ENCODE measurements at regions not wholly inside any gene's neighbourhood (a gene's known extent, or its start where the extent isn't known, plus 50 kb on each side); places are given as distances from the start of the nearest gene placed in this dataset.

DNA sequence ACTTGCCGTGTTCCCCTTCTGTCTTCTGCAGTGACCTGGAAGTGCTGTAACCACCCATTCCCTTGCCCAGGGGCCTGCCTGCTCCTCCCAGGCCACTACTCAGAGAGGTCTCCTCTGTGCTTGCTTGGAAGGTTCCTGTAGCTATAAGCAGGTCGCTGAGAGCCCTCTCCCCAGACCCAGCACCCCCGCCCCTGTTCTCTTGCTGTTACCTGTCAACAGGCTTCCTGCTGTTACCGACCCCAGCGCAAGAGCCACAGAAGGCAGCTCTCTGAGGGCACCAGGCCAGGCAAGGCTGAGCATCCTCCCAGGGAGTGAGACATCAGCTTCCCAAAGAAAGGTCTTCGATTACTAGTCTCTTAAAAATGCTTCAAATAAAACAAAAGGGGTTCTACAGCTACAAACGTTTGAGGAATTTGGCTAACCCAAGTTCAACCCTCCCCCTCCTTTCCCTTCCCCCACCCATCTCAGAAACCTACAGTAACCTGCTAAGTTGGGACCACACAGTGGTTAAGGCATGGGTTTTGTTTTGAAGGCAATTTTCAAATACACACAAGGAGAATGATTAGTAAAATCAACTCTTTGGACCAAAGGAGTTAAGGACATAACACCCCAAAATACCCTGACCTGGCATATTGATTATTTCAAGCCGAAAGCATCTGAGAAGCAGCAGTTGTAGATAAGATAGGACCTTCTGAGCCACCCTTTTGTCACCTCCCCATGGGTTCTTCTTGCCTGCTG is 74.9 kb upstream of the MFGE8 start:
- no peak overlapping the region for H3K27ac ChIP-seq

DNA sequence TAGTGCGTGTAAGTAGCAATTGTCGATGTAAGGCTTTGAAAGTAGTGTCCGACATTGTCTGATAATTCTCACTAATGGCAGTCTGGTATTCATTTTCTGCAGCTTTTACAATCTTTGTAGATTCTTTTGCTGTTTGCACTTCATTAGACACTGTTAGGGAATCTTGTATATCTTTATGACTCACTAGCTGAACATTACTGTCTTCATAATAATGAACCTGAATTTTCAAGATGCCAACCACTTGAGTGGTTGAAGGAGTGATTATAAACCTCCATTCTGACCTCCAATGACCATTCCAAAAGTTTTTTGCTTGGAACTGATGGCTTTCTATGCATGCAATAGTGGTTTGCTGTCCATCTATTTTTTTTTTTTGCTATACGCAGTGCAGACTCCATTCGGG is 76.4 kb upstream of the MFGE8 start:
- TF ChIP-seq, protein P1, sequence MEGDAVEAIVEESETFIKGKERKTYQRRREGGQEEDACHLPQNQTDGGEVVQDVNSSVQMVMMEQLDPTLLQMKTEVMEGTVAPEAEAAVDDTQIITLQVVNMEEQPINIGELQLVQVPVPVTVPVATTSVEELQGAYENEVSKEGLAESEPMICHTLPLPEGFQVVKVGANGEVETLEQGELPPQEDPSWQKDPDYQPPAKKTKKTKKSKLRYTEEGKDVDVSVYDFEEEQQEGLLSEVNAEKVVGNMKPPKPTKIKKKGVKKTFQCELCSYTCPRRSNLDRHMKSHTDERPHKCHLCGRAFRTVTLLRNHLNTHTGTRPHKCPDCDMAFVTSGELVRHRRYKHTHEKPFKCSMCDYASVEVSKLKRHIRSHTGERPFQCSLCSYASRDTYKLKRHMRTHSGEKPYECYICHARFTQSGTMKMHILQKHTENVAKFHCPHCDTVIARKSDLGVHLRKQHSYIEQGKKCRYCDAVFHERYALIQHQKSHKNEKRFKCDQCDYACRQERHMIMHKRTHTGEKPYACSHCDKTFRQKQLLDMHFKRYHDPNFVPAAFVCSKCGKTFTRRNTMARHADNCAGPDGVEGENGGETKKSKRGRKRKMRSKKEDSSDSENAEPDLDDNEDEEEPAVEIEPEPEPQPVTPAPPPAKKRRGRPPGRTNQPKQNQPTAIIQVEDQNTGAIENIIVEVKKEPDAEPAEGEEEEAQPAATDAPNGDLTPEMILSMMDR (IDR thresholded peaks at IDR 0.05), result no peak
- no peak for TF ChIP-seq ZFX (IDR thresholded peaks at IDR 0.05; ENCODE audit: borderline replicate concordance)
- H3K27ac ChIP-seq, result no peak overlapping the region

More for the DNA sequence above, 74.9 kb upstream of the MFGE8 start:
- no peak for TF ChIP-seq ZFX (IDR thresholded peaks at IDR 0.05; ENCODE audit: borderline replicate concordance)
- TF ChIP-seq, protein P1 (IDR thresholded peaks at IDR 0.05), result no peak

DNA sequence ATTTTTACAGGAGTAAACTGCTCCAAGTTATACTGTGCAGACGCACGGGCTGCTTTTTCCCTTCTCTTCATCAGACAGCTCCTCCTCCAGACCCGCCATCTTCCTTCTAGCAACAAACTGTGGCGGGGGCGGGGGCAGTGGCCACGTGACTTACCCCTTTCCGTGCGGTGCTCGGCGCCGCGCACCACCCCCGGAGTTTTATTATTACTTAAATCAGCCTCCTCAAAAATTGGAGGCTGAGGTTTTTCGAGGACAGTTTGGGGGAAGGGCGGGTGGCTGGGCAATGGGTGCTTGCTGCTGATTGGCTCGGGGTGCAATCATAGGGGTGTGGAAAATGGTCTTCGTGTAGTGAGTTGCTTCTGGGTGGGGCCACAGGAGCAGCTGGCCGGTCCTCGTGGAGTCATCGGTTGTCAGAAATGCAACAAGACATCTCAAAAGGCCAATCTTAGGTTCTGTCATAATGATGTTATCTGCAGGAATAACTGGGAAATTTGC is 77.1 kb upstream of the MFGE8 start:
- no peak overlapping the region for H3K27ac ChIP-seq
- no peak for TF ChIP-seq ZFX (IDR thresholded peaks at IDR 0.05; ENCODE audit: borderline replicate concordance)
- TF ChIP-seq, protein P1 (IDR thresholded peaks at IDR 0.05), result no peak

DNA sequence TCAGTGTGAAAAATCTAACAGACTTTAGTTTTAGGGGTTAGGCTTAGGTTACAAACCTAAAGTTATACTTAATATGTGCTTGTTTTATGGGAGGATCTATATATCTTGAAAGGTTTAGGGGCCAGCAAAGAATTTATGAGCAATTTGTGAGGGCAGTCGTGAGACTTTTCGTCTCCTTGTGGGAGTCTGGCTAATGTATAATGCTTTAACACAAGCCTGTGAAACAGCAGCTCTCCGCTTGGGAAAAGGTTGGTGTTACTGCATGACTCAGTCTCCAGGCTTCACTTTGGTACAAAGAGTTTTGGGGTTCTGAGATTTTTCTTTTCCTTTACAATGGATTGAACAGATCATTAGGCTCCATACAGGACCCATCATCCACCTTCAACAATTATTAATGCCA is 79.0 kb upstream of the MFGE8 start:
- no peak overlapping the region for H3K27ac ChIP-seq

DNA sequence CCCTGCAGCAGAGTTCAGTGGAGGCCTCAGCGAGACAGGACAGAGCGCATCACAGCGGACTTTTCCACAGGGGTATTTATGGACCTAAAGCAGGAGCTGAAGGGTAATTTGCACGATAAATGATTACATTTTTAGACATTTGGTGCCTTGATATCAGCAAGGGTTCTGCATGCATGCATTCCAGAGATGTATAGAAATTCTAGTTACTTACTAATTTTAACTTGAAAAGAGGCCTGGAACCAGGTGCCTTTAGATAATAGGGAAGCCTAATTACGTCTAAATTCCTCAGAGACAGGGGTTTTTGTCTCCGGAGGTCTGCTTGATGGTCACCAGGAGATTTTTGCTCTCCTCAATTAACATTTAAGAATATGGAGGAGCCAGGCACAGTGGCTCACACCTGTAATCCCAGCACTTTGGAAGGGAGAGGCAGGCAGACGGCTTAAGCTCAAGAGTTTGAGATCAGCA is 79.8 kb upstream of the MFGE8 start:
- H3K27ac ChIP-seq, result no peak overlapping the region
- TF ChIP-seq, protein P1 (IDR thresholded peaks at IDR 0.05), result no peak
- TF ChIP-seq ZFX (IDR thresholded peaks at IDR 0.05; ENCODE audit: borderline replicate concordance), result no peak

More for the DNA sequence above, 79.0 kb upstream of the MFGE8 start:
- TF ChIP-seq, protein P1 (IDR thresholded peaks at IDR 0.05), result no peak
- TF ChIP-seq ZFX (IDR thresholded peaks at IDR 0.05; ENCODE audit: borderline replicate concordance), result no peak

DNA sequence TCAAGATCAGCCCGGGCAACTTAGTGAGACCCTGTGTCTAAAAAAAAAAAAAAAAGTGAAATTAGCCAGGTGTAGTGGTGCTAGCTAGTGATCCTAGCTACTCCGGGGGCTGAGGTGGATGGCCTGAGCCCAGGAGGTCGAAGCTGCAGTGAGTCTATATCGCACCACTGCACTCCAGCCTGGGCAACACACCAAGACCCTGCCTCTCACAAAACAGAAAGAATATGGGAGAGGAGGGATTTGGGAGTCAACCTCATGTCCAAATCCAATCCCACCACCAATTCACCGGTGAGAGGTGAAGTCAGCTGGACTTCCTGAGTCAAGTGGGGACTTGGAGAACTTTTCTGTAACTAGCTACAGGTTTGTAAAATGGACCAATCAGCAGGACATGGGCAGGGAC is 80.5 kb upstream of the MFGE8 start:
- no peak overlapping the region for H3K27ac ChIP-seq

DNA sequence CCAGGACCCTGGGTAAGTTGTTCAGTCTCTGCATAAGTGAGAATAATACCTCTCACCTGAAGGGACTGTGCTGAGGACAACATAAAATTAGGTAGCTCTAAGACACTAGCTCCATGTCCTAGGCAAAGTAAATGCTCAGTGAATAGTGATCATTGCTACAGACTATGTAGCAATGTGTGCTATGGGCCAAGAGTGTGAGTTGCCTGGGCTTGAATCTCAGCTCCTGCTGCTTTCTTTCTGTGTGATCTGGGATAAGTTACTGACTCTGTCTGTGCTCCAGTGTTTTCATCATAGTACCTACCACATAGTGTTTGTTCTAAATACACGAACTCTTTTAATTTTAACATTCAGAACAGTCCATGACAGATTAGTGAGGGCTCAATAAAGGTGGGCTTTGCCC is 81.1 kb upstream of the MFGE8 start:
- TF ChIP-seq ZFX (IDR thresholded peaks at IDR 0.05; ENCODE audit: borderline replicate concordance), result no peak
- TF ChIP-seq, protein P1 (IDR thresholded peaks at IDR 0.05), result no peak
- no peak overlapping the region for H3K27ac ChIP-seq

More for the DNA sequence above, 80.5 kb upstream of the MFGE8 start:
- TF ChIP-seq ZFX (IDR thresholded peaks at IDR 0.05; ENCODE audit: borderline replicate concordance), result no peak
- TF ChIP-seq, protein P1 (IDR thresholded peaks at IDR 0.05), result no peak
